Thymus (tissue), 11 donors: ENCODE measurements at regions not wholly inside any gene's neighbourhood (a gene's known extent, or its start where the extent isn't known, plus 50 kb on each side); places are given as distances from the start of the nearest gene placed in this dataset.
"Not testable (repeated sequence)": the region's sequence is repeated elsewhere in the genome, so short reads cannot be mapped to it uniquely, and the experiment has no call there.

ENCODE experiments used
- DNase-seq, 9 donors: peaks; one replicate each; pipeline ENCODE4 v3.0.0-alpha.2; 2013; ENCODE audit warnings: low spot score in 9 of 9, low read depth in 6 of 9, missing footprints in 1 of 9
- H3K27ac ChIP-seq, 2 donors: one replicate each; pipeline ENCODE4 v1.5.1; 2013; ENCODE audit warnings: control low read depth in 1 of 2, low read depth in 1 of 2, low read length in 1 of 2, mild to moderate bottlenecking in 1 of 2, moderate library complexity in 1 of 2
- H3K27me3 ChIP-seq, 2 donors: one replicate each; pipeline ENCODE4 v1.5.1; 2013; ENCODE audit warnings: low read length in 1 of 2; ENCODE audit not compliant: control insufficient read depth in 2 of 2, insufficient read depth in 1 of 2
- H3K36me3 ChIP-seq, 2 donors: one replicate each; pipeline ENCODE4 v1.5.1; 2013; ENCODE audit warnings: low read length in 1 of 2, mild to moderate bottlenecking in 1 of 2, moderate library complexity in 1 of 2; ENCODE audit not compliant: control insufficient read depth in 2 of 2, insufficient read depth in 2 of 2
- H3K4me1 ChIP-seq, 2 donors: one replicate each; pipeline ENCODE4 v1.5.1; 2013; ENCODE audit warnings: low read length in 2 of 2; ENCODE audit not compliant: control insufficient read depth in 2 of 2, insufficient read depth in 2 of 2
- H3K4me3 ChIP-seq, 2 donors: one replicate each; pipeline ENCODE4 v1.5.1; 2013; ENCODE audit warnings: low read length in 2 of 2, control low read depth in 1 of 2, mild to moderate bottlenecking in 1 of 2
- H3K9me3 ChIP-seq, 2 donors: one replicate each; pipeline ENCODE4 v1.5.1; 2013; ENCODE audit warnings: low read length in 1 of 2, mild to moderate bottlenecking in 1 of 2; ENCODE audit not compliant: control insufficient read depth in 2 of 2, insufficient read depth in 1 of 2
- WGBS: extraction: QIAGEN DNeasy Blood & Tissue Kit; methylation state at CpG from one replicate; pipeline ENCODE4 v1.1.7; 2013; 5-methylcytosine and 5-hydroxymethylcytosine counted together
- donor health status: healthy.

DNA sequence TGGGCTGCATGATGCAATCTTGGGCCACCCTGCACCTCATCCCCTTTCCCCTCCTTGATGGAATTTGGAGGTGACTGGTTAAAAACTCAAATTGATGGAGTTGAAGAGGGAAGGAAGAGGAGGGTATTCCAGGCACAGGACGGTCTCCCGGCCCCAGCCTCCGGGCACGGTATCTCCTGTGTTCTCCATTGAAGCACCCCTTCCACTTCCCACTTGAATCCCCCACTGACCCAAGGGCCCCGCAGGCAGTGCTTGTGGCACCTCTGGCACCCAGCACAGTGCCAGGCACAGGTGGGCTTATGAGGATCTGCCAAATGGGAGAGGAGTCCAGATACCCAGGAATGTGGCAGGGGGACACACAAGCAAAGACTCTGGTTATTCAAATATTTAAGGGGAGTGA lies 271.6 kb downstream of the GOLGA6L6 start:
- not testable (repeated sequence) for DNase-seq, H3K4me3 ChIP-seq, H3K27ac ChIP-seq, H3K27me3 ChIP-seq, H3K36me3 ChIP-seq, H3K4me1 ChIP-seq
- peaks cover 3 to 34% of the 10 kb centered on the region in 2 donors for H3K9me3 ChIP-seq
- 96% methylated on average over 5 of the region's 5 CpGs for WGBS

DNA sequence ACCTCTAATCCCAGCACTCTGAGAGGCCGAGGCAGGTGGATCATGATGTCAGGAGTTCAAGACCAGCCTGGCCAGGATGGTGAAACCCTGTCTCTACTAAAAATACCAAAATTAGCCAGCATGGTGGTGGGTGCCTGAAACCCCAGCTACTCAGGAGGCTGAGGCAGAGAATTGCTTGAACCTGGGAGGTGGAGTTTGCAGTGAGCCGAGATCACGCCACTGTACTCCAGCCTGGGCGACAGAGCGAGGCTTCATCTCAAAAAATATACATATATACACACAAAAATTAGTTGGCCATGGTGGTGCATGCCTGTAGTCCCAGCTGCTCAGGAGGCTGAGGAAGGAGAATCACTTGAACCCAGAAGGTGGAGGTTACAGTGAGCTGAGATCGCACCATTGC lies 273.6 kb downstream of the GOLGA6L6 start:
- H3K27ac ChIP-seq, H3K36me3 ChIP-seq, DNase-seq, H3K4me3 ChIP-seq, H3K4me1 ChIP-seq, H3K27me3 ChIP-seq: not testable (repeated sequence)
- H3K9me3 ChIP-seq: peaks cover 4 to 29% of the 10 kb centered on the region in 2 donors
- 94% methylated on average over 6 of the region's 6 CpGs for WGBS

DNA sequence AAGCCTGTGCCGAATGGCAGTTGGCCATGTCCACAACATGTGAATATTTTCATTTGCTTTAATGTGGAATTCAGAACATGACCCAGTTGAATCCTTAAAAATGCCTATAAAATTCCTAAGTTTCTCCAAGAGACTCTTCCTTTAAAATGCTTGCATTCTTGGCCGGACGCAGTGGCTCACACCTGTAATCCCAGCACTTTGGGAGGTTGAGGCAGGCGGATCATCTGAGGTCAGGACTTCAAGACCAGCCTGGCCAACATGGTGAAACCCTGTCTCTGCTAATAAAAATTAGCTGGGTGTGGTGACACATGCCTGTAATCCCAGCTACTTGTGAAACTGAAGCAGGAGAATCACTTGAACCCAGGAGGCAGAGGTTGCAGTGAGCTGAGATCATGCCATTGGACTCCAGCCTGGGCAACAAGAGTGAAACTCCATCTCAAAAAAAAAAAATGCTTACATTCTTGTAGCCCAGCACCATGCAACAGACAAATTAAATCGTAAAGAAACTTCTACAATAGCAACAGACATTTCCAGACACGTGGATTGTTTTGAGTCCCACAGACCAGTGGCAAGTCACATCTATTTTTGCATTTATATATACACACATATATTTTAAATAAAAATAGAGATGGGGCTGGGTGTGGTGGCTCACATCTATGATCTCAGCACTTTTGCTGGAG lies 274.4 kb downstream of the GOLGA6L6 start:
- H3K4me3 ChIP-seq, H3K4me1 ChIP-seq, H3K36me3 ChIP-seq, H3K27ac ChIP-seq, H3K27me3 ChIP-seq, DNase-seq: not testable (repeated sequence)
- peaks cover 4 to 20% of the 10 kb centered on the region in 2 donors for H3K9me3 ChIP-seq
- WGBS: 80% methylated on average over 6 of the region's 6 CpGs

DNA sequence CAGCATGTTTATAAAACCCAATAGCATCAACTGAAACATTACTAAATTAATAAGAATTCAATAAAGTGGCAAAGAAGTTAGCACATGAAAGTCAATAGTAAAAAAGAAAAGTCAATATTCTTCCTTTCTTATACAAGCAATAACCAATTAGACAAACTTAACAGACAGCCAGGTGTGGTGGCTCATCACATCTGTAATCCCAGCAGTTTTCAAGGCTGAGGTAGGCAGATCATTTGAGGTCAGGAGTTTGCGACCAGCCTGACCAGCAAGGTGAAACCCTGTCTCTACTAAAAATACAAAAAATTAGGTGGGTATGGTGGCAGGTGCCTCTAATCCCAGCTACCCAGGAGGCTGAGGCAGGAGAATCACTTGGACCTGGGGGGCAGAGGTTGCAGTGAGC lies 275.9 kb downstream of the GOLGA6L6 start:
- not testable (repeated sequence) for H3K27me3 ChIP-seq, DNase-seq, H3K4me3 ChIP-seq, H3K4me1 ChIP-seq, H3K27ac ChIP-seq, H3K36me3 ChIP-seq
- H3K9me3 ChIP-seq: peaks cover 2 to 18% of the 10 kb centered on the region in 2 donors
- WGBS: 93% methylated on average over 1 of the region's 1 CpG

DNA sequence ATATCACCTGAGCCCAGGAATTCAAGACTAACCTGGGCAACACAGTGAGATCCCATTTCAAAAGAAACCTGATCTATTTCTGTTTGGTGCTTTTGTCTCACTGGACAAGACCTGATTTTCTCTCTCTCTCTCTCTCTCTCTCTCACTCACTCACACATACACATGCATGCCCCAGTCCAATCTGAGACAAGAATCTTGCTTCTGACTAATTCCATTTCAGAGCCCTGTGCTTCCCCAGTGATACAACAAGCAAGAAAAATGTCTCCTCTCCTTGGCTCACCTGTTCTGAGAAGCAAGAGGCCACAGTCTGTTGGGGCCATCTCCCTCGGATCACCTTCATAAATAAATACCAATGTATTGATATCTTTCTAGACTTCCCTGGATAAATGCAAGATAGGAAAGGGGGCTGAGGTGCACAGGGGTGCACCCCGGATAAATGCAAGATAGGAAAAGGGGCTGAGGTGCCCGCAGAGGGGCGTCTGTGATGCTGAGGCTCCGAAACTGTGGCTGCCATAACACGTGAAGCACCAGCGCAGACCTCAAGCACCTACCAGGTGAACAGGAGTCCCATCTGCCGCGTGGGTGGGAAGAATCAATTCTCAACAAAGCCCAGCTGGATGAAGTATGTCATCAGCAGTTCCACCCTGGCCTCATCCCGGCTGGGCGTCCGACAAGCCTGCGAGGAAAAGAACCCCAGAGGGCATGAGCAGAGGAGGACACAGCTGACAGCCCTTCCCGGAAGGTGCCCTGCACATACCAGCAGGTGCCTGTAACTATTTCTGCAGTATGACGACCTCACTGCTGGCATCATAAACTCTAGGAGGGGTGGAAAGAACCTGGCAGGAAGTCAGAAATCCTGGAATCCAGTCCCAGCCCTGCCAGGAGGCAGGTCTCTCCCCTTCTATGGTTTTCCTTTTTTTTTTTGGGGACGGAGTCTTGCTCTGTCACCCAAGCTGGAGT lies 280.0 kb downstream of the GOLGA6L6 start:
- DNase-seq, H3K27me3 ChIP-seq, H3K4me1 ChIP-seq, H3K27ac ChIP-seq, H3K36me3 ChIP-seq, H3K4me3 ChIP-seq: not testable (repeated sequence)
- peaks cover 3 to 31% of the 10 kb centered on the region in 2 donors for H3K9me3 ChIP-seq
- WGBS: 85% methylated on average over 16 of the region's 16 CpGs

DNA sequence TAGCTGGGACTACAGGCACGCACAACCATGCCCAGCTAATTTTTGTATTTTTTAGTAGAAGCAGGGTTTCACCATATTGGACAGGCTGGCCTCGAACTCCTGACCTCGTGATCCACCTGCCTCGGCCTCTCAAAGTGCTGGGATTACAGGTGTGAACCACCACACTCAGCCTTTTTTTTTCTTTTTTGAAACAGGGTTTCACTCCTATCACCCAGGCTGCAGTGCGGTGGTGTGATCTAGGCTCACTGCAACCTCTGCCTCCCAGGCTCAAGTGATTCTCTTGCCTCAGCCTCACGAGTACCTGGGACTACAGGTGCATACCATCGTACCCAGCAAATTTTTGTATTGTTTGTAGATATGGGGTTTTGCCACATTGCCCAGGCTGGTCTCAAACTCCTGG lies 280.9 kb downstream of the GOLGA6L6 start:
- not testable (repeated sequence) for H3K27ac ChIP-seq, H3K36me3 ChIP-seq, DNase-seq, H3K4me1 ChIP-seq, H3K4me3 ChIP-seq, H3K27me3 ChIP-seq
- peaks cover 3 to 37% of the 10 kb centered on the region in 2 donors for H3K9me3 ChIP-seq
- 82% methylated on average over 7 of the region's 7 CpGs for WGBS

DNA sequence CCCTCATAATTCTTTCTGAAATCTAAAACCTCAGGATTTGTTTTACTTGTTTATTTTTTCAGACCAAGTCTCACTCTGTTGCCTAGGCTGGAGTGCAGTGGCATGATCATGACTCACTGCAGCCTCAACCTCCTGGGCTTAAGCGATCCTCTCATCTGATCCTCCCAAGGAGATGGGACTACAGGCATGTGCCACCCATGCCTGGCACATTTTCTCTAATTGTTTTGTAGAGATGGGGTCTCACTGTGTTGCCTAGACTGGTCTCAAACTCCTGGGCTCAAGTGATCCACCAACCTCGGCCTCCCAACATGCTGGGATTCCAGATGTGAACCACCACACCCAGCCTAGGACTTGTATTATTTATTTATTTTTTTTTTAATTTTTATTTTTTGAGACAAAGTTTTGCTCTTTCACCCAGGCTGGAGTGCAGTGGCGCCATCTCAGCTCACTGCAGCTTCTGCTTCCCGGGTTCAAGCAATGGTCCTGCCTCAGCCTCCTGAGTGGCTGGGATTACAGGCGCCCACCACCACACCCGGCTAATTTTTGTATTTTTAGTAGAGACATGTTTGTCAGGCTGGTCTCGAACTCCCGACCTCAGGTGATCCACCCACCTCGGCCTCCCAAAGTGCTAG lies 281.9 kb downstream of the GOLGA6L6 start:
- not testable (repeated sequence) for H3K36me3 ChIP-seq, H3K27me3 ChIP-seq, DNase-seq, H3K4me3 ChIP-seq, H3K4me1 ChIP-seq, H3K27ac ChIP-seq
- 87% methylated on average over 9 of the region's 9 CpGs for WGBS
- H3K9me3 ChIP-seq: peaks cover 3 to 39% of the 10 kb centered on the region in 2 donors

DNA sequence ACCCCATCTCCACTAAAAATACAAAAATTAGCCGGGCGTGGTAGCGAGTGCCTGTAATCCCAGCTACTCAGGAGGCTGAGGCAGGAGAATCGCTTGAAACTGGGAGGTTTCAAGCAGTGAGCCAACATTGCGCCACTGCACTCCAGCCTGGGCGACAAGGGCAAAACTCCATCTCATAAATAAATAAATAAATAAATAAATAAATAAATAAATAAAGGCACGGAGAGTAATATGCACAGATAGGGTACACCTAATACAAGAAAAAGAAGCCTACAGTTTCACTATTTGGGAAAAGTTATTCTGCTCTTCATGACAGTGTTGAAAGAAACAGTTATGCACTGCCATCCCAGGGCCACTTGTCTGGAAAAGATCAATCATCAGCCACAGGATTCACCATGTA lies 285.2 kb downstream of the GOLGA6L6 start:
- 93% methylated on average over 7 of the region's 7 CpGs for WGBS
- not testable (repeated sequence) for H3K4me3 ChIP-seq, H3K36me3 ChIP-seq, DNase-seq, H3K27me3 ChIP-seq, H3K4me1 ChIP-seq, H3K27ac ChIP-seq
- peaks cover 1 to 43% of the 10 kb centered on the region in 2 donors for H3K9me3 ChIP-seq

DNA sequence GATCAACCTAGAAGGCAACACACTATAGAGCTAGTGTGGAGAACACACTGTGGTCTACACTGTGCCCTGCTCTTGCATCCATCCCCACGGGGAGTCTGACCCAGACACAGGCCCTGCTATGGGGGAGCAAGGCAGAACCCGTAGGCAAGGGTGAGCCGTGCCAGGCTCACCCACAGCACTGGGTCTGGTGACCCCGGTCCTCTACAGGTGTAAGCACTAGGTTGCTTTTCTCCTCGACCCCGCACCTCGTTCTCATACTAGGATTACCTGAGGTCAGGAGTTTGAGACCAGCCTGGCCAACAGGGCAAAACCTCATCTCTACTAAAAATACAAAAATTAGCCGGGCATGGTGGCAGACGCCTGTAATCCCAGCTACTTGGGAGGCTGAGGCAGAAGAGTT lies 286.0 kb downstream of the GOLGA6L6 start:
- H3K4me1 ChIP-seq, H3K36me3 ChIP-seq, H3K27ac ChIP-seq, H3K4me3 ChIP-seq, DNase-seq, H3K27me3 ChIP-seq: not testable (repeated sequence)
- peaks cover 1 to 47% of the 10 kb centered on the region in 2 donors for H3K9me3 ChIP-seq
- 80% methylated on average over 9 of the region's 9 CpGs for WGBS
